Fibroblast of pulmonary artery (primary cell): ENCODE measurements at regions not wholly inside any gene's neighbourhood (a gene's known extent, or its start where the extent isn't known, plus 50 kb on each side); places are given as distances from the start of the nearest gene placed in this dataset.

Experiments used
- DNase-seq: peaks from one replicate; pipeline ENCODE4 v3.0.0-alpha.2; 2010; ENCODE audit warnings: low read depth
- H3K4me3 ChIP-seq: replicated peaks from 2 replicates; pipeline ENCODE4 v1.5.1; 2011; ENCODE audit warnings: low read depth, mild to moderate bottlenecking, control low read depth, low read length, moderate library complexity
- CTCF ChIP-seq: IDR thresholded peaks from 2 replicates; pipeline ENCODE4 v1.5.1; 2011; ENCODE audit warnings: mild to moderate bottlenecking, control low read depth, low read length, inconsistent platforms; ENCODE audit errors: missing control alignments

- TF ChIP-seq CTCF: no peak
- H3K4me3 ChIP-seq: no peak overlapping the region
- DNase-seq: no peak
These were observed 608.6 kb downstream of the SLCO4C1 start for GRCh38 chr5:101687349-101687985.

- DNase-seq: no peak
- no peak overlapping the region for H3K4me3 ChIP-seq
- no peak for TF ChIP-seq CTCF
These were observed 609.4 kb downstream of the SLCO4C1 start for GRCh38 chr5:101686536-101687157.

GRCh38 chr5:101679816-101680215 is 616.3 kb downstream of the SLCO4C1 start:
- TF ChIP-seq CTCF: no peak
- peak; percentile 9 for DNase-seq
- no peak overlapping the region for H3K4me3 ChIP-seq

GRCh38 chr5:101678481-101679193 is 617.4 kb downstream of the SLCO4C1 start:
- DNase-seq: peak; percentile 63
- no peak overlapping the region for H3K4me3 ChIP-seq
- TF ChIP-seq CTCF: peak; percentile 95

- H3K4me3 ChIP-seq: no peak overlapping the region
- TF ChIP-seq CTCF: no peak
- DNase-seq: no peak
These were observed 618.1 kb downstream of the SLCO4C1 start for GRCh38 chr5:101677961-101678360.

- TF ChIP-seq CTCF: no peak
- H3K4me3 ChIP-seq: no peak overlapping the region
- DNase-seq: no peak
These were observed 619.4 kb downstream of the SLCO4C1 start for GRCh38 chr5:101676646-101677045.
